Prostate gland (tissue), 2 donors: ENCODE measurements at regions not wholly inside any gene's neighbourhood (a gene's known extent, or its start where the extent isn't known, plus 50 kb on each side); places are given as distances from the start of the nearest gene placed in this dataset.

Experiments used
- DNase-seq: peaks from one replicate; pipeline ENCODE4 v3.0.0-alpha.2; 2019; ENCODE audit warnings: low spot score
- H3K27ac ChIP-seq, 2 donors: fragments of 200-600 bp; sonication (generic); 2 replicates each; pipeline ENCODE4 v1.5.1; 2017 to 2019
- H3K27me3 ChIP-seq: fragments of 200-600 bp; sonication (generic); replicated peaks from 2 replicates; pipeline ENCODE4 v1.5.1; 2019; ENCODE audit not compliant: insufficient read depth
- H3K36me3 ChIP-seq, 2 donors: fragments of 200-600 bp; sonication (generic); 1 replicate in 1 of 2; 2 replicates in 1 of 2; pipeline versions ENCODE4 v1.5.1 to v1.8.1; 2017 to 2019
- H3K4me1 ChIP-seq: fragments of 200-600 bp; sonication (generic); replicated peaks from 2 replicates; pipeline ENCODE4 v1.5.1; 2019
- H3K4me3 ChIP-seq, 2 donors: fragments of 200-600 bp; sonication (generic); 2 replicates each; pipeline ENCODE4 v1.5.1; 2017 to 2019
- H3K9me3 ChIP-seq: fragments of 200-600 bp; sonication (generic); 2 replicates; pipeline ENCODE4 v1.5.1; 2017
- POLR2A ChIP-seq: fragments of 450-650 bp; IDR thresholded peaks from one replicate; pipeline ENCODE4 v1.6.1; 2016; ENCODE audit warnings: antibody characterized with exemption, mild to moderate bottlenecking
- POLR2AphosphoS5 ChIP-seq: sonication (generic); formaldehyde crosslinking; IDR thresholded peaks from one replicate; pipeline ENCODE4 v1.6.1; 2017; ENCODE audit warnings: antibody characterized with exemption
- WGBS: methylation state at CpG from one replicate; pipeline ENCODE4 v1.1.5; 2018; 5-methylcytosine and 5-hydroxymethylcytosine counted together
- intact Hi-C: fragments of 100-400 bp; cut with DNase I; formaldehyde crosslinking; loops from one replicate; pipeline ENCODE4 v1.14.2; 2022
- TF ChIP-seq, protein P1 (sequence below), 4 experiments: fragments of 200-600 bp in 2 of 4; fragments of 450-650 bp in 2 of 4; sonication (generic) in 2 of 4; IDR thresholded peaks; 1 replicate in 3 of 4; 2 replicates in 1 of 4; pipeline ENCODE4 v1.5.1; 2016 to 2019; ENCODE audit warnings: antibody characterized with exemption in 4 of 4, mild to moderate bottlenecking in 2 of 4, moderate library complexity in 2 of 4

DNA sequence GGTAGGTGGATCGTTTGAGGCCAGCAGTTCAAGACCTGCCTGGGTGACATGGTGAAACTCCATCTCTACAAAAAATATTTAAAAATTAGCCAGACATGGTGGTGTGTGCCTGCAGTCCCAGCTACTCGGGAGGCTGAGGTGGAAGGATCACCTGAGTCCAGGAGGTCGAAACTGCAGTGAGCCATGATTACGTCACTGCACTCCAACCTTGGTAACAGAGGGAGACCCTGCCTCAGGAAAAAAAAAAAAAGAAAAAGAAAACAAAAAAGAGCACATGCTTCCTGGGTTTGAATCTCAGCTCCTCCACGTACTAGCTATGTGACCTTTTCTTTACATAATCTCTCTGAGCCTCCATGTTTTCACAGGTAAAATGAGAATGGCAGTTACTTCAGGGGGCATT is 86.3 kb upstream of the CALM2 start:
- intact Hi-C loops, result no loop called here
- H3K9me3 ChIP-seq, result no peaks in the 10 kb centered on the region
- H3K27me3 ChIP-seq, result no peaks in the 10 kb centered on the region
- WGBS, result 91% methylated on average over 5 of the region's 5 CpGs
- no peak for DNase-seq
- no peak overlapping the region for H3K4me3 ChIP-seq
- H3K4me1 ChIP-seq, result peaks cover 5% of the 10 kb centered on the region
- H3K36me3 ChIP-seq, result no peaks in the 10 kb centered on the region
- no peak overlapping the region for H3K27ac ChIP-seq
- TF ChIP-seq POLR2AphosphoS5 (no peak), POLR2A (no peak)
- TF ChIP-seq, protein P1, sequence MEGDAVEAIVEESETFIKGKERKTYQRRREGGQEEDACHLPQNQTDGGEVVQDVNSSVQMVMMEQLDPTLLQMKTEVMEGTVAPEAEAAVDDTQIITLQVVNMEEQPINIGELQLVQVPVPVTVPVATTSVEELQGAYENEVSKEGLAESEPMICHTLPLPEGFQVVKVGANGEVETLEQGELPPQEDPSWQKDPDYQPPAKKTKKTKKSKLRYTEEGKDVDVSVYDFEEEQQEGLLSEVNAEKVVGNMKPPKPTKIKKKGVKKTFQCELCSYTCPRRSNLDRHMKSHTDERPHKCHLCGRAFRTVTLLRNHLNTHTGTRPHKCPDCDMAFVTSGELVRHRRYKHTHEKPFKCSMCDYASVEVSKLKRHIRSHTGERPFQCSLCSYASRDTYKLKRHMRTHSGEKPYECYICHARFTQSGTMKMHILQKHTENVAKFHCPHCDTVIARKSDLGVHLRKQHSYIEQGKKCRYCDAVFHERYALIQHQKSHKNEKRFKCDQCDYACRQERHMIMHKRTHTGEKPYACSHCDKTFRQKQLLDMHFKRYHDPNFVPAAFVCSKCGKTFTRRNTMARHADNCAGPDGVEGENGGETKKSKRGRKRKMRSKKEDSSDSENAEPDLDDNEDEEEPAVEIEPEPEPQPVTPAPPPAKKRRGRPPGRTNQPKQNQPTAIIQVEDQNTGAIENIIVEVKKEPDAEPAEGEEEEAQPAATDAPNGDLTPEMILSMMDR (IDR thresholded peaks at IDR 0.05), result no peak

DNA sequence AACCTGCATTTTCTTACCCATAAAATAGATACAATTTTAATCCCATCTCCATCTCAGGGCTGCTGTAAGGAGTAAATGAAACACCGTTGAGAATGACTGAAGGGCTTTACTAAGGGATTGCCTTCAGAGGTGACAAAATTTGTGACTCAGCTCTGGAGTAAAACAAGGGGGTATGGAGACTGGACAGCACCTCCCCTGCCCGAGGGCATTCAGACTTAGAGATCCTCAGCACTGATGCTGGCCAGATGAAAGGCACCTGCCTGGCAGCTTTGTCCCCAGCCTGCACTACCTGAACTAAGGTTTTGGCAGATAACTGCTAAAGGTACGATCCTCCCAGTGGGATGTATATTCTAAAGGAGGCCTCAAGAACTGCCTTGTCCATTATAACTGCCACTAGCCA is 84.7 kb upstream of the CALM2 start:
- no peaks in the 10 kb centered on the region for H3K9me3 ChIP-seq
- H3K4me1 ChIP-seq, result peaks cover 5% of the 10 kb centered on the region
- intact Hi-C loops, result no loop called here
- H3K27me3 ChIP-seq, result no peaks in the 10 kb centered on the region
- no peak overlapping the region for H3K27ac ChIP-seq
- 73% methylated on average over 3 of the region's 3 CpGs for WGBS
- H3K36me3 ChIP-seq, result no peaks in the 10 kb centered on the region
- TF ChIP-seq POLR2AphosphoS5 (no peak), POLR2A (no peak)
- TF ChIP-seq, protein P1 (IDR thresholded peaks at IDR 0.05), result no peak
- no peak overlapping the region for H3K4me3 ChIP-seq
- DNase-seq, result no peak

DNA sequence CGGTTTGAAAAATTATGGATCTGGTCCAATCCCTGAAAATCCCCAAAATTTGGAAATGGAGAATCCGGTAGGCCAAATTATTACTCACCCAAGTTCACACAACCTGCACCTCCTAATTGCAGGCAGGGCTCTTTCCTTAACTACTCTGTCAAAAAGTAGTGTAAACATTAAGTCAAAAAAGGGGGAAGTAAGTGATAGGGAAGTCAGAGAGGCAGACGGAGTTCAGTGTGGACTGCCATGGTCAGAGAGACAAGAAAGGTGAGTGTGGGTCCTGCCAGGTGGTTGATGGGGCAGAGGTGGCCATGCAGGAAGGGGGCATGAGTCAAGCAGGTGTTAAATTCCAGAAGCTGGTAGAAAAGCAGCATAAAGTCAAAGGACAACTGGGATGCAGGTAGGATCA is 83.5 kb upstream of the CALM2 start:
- Histone ChIP-seq H3K4me1 (peaks cover 2% of the 10 kb centered on the region), H3K36me3 (no peaks in the 10 kb centered on the region), H3K4me3 (no peak overlapping the region), H3K27me3 (no peaks in the 10 kb centered on the region), H3K27ac (no peak overlapping the region), H3K9me3 (no peaks in the 10 kb centered on the region)
- TF ChIP-seq, protein P1 (IDR thresholded peaks at IDR 0.05), result no peak
- TF ChIP-seq POLR2A (no peak), POLR2AphosphoS5 (no peak)
- intact Hi-C loops, result no loop called here
- no peak for DNase-seq
- WGBS, result 84% methylated on average over 3 of the region's 3 CpGs

DNA sequence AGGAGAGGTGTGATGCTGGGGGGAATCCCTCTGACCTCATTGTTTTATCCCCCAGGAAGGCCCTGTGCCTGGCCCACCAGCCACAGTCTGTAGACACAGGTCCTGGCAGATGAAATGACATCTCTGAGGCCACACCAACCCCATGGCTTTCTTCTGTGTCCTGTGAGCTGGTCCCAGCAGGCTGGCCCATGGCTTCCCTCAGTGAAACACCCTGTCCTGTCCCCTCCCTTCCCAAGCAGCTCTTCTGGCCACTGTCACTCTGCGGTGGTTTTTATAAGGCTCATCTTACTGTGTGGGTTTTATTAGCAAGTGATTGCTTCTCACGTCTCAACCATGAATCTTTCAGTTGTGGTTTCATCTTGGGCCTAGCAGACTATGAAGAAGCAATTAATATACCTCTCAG is 81.6 kb upstream of the CALM2 start:
- intact Hi-C loops, result no loop called here
- TF ChIP-seq POLR2A (no peak), POLR2AphosphoS5 (peak; percentile 29)
- TF ChIP-seq, protein P1 (IDR thresholded peaks at IDR 0.05), result no peak
- H3K4me3 ChIP-seq, result no peak overlapping the region
- no peaks in the 10 kb centered on the region for H3K4me1 ChIP-seq
- no peak overlapping the region for H3K27ac ChIP-seq
- H3K27me3 ChIP-seq, result no peaks in the 10 kb centered on the region
- H3K9me3 ChIP-seq, result no peaks in the 10 kb centered on the region
- 51% methylated on average over 2 of the region's 2 CpGs for WGBS
- H3K36me3 ChIP-seq, result no peaks in the 10 kb centered on the region
- DNase-seq, result no peak

DNA sequence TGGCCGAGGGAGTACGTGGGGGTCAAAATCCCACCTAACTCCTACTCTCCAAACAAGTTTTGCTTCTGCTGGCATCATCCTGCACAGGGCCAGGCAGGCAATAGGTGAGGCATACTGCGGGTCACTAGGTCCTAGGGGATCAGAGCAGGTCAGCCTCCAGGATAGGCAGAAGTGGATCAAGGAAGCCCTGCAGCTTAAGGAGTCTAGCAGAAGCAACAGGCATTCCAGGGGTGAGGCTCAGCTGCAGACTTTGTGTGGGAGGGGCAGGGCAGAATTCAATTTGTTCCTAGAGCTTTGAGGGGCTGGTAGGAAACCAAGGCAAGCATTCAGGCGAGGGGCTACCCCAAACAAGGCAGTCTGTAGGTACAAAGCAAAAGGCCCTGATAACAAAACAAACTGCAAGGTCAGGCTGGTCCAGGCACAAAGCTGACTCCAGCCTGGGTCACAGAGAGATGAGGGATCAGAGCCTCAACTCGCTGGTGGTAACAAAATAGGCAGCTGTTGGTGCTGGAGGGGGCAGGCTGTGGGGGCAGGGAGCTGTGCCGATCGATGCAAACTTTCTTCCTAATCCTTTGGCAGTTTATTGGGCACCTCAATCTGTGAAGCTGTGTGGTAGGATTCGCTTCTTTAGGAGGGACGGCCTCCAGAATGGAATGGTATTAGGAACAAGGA is 80.2 kb upstream of the CALM2 start:
- no peak for DNase-seq
- 85% methylated on average over 9 of the region's 9 CpGs for WGBS
- Histone ChIP-seq H3K27me3 (no peaks in the 10 kb centered on the region), H3K36me3 (no peaks in the 10 kb centered on the region), H3K4me3 (no peak overlapping the region), H3K27ac (no peak overlapping the region), H3K9me3 (no peaks in the 10 kb centered on the region), H3K4me1 (no peaks in the 10 kb centered on the region)
- intact Hi-C loops, result no loop called here
- TF ChIP-seq, protein P1 (IDR thresholded peaks at IDR 0.05), result no peak
- no peak for TF ChIP-seq POLR2A
- no peak for TF ChIP-seq POLR2AphosphoS5
